ENCODE measurements at regions not wholly inside any gene's neighbourhood (a gene's known extent, or its start where the extent isn't known, plus 50 kb on each side); places are given as distances from the start of the nearest gene placed in this dataset.

- no peaks in the 10 kb centered on the region for H3K9me3 ChIP-seq (ENCODE audit: low read depth)
- WGBS, 2 experiments (ENCODE audit: low coverage in 1 of 2, low lambda C conversion rate in 2 of 2, missing lambda C conversion rate in 2 of 2), result 62% methylated on average over 5 of the region's 5 CpGs
- no peak for DNase-seq
- H3K27me3 ChIP-seq (replicated peaks; ENCODE audit: insufficient read depth), result peaks cover 23% of the 10 kb centered on the region; the same call in 1 of the 2 replicates
- no peaks in the 10 kb centered on the region for H3K4me1 ChIP-seq (ENCODE audit: insufficient read depth)
- in situ Hi-C loops (cut with MboI), result no loop called here
- no peak overlapping the region for H3K4me2 ChIP-seq (ENCODE audit: unreplicated experiment)
- H3K36me3 ChIP-seq (ENCODE audit: low read depth), result no peaks in the 10 kb centered on the region
- no peaks in the 10 kb centered on the region for H3K79me2 ChIP-seq (ENCODE audit: insufficient read depth)
- no peak overlapping the region for H3K9ac ChIP-seq
- TF ChIP-seq EZH2 (IDR thresholded peaks at IDR 0.05; ENCODE audit: insufficient read depth, poor library complexity, severe bottlenecking) (no peak), EZH2phosphoT487 (IDR thresholded peaks at IDR 0.05; ENCODE audit: insufficient read depth, low read depth) (no peak)
- no peak overlapping the region for H2AFZ ChIP-seq
- no peaks in the 10 kb centered on the region for H3K9me2 ChIP-seq (ENCODE audit: insufficient read depth)
- no peaks in the 10 kb centered on the region for H4K20me1 ChIP-seq (ENCODE audit: insufficient read depth)
- no peak overlapping the region for H3K4me3 ChIP-seq
- no peak overlapping the region for H3K27ac ChIP-seq
- H3F3A ChIP-seq (ENCODE audit: insufficient read depth), result no peaks in the 10 kb centered on the region
Measured at GRCh38 chr11:120035756-120036155, 102.2 kb downstream of the TRIM29 start.

GRCh38 chr11:120034881-120035630 lies 102.9 kb downstream of the TRIM29 start:
- H3K9me3 ChIP-seq (ENCODE audit: low read depth), result no peaks in the 10 kb centered on the region
- H3F3A ChIP-seq (ENCODE audit: insufficient read depth), result no peaks in the 10 kb centered on the region
- peaks cover 20% of the 10 kb centered on the region; the same call in 1 of the 2 replicates for H3K27me3 ChIP-seq (replicated peaks; ENCODE audit: insufficient read depth)
- H3K4me3 ChIP-seq, result no peak overlapping the region
- no peak for TF ChIP-seq EZH2 (IDR thresholded peaks at IDR 0.05; ENCODE audit: insufficient read depth, poor library complexity, severe bottlenecking)
- no peak for TF ChIP-seq EZH2phosphoT487 (IDR thresholded peaks at IDR 0.05; ENCODE audit: insufficient read depth, low read depth)
- 46 to 49% methylated on average over 9 of the region's 9 CpGs for WGBS, 2 experiments (ENCODE audit: low coverage in 1 of 2, low lambda C conversion rate in 2 of 2, missing lambda C conversion rate in 2 of 2)
- H2AFZ ChIP-seq, result no peak overlapping the region
- H3K4me1 ChIP-seq (ENCODE audit: insufficient read depth), result no peaks in the 10 kb centered on the region
- no peaks in the 10 kb centered on the region for H3K79me2 ChIP-seq (ENCODE audit: insufficient read depth)
- H3K9me2 ChIP-seq (ENCODE audit: insufficient read depth), result no peaks in the 10 kb centered on the region
- no peak for DNase-seq
- no peak overlapping the region for H3K4me2 ChIP-seq (ENCODE audit: unreplicated experiment)
- H3K36me3 ChIP-seq (ENCODE audit: low read depth), result no peaks in the 10 kb centered on the region
- in situ Hi-C loops (cut with MboI), result no loop called here
- H3K9ac ChIP-seq, result no peak overlapping the region
- H4K20me1 ChIP-seq (ENCODE audit: insufficient read depth), result no peaks in the 10 kb centered on the region
- H3K27ac ChIP-seq, result no peak overlapping the region

- Histone ChIP-seq H3K27ac (no peak overlapping the region), H2AFZ (no peak overlapping the region), H3K9me2 (ENCODE audit: insufficient read depth) (no peaks in the 10 kb centered on the region), H3K9me3 (ENCODE audit: low read depth) (no peaks in the 10 kb centered on the region), H3F3A (ENCODE audit: insufficient read depth) (no peaks in the 10 kb centered on the region), H3K4me2 (ENCODE audit: unreplicated experiment) (no peak overlapping the region), H4K20me1 (ENCODE audit: insufficient read depth) (no peaks in the 10 kb centered on the region), H3K79me2 (ENCODE audit: insufficient read depth) (no peaks in the 10 kb centered on the region), H3K27me3 (replicated peaks; ENCODE audit: insufficient read depth) (peaks cover 20% of the 10 kb centered on the region; the same call in 1 of the 2 replicates), H3K4me1 (ENCODE audit: insufficient read depth) (no peaks in the 10 kb centered on the region), H3K4me3 (no peak overlapping the region), H3K9ac (no peak overlapping the region), H3K36me3 (ENCODE audit: low read depth) (no peaks in the 10 kb centered on the region)
- no peak for TF ChIP-seq EZH2 (IDR thresholded peaks at IDR 0.05; ENCODE audit: insufficient read depth, poor library complexity, severe bottlenecking)
- no peak for TF ChIP-seq EZH2phosphoT487 (IDR thresholded peaks at IDR 0.05; ENCODE audit: insufficient read depth, low read depth)
- 70 to 75% methylated on average over 9 of the region's 9 CpGs for WGBS, 2 experiments (ENCODE audit: low coverage in 1 of 2, low lambda C conversion rate in 2 of 2, missing lambda C conversion rate in 2 of 2)
- no peak for DNase-seq
- in situ Hi-C loops (cut with MboI), result no loop called here
Measured at GRCh38 chr11:120034176-120034875, 103.6 kb downstream of the TRIM29 start.

GRCh38 chr11:120032766-120033390 lies 105.0 kb downstream of the TRIM29 start:
- Histone ChIP-seq H3K36me3 (ENCODE audit: low read depth) (no peaks in the 10 kb centered on the region), H4K20me1 (ENCODE audit: insufficient read depth) (no peaks in the 10 kb centered on the region), H3K27ac (no peak overlapping the region), H3K4me3 (no peak overlapping the region), H3K4me2 (ENCODE audit: unreplicated experiment) (no peak overlapping the region), H3F3A (ENCODE audit: insufficient read depth) (no peaks in the 10 kb centered on the region), H3K9ac (no peak overlapping the region), H3K79me2 (ENCODE audit: insufficient read depth) (no peaks in the 10 kb centered on the region), H3K4me1 (ENCODE audit: insufficient read depth) (no peaks in the 10 kb centered on the region), H3K27me3 (replicated peaks; ENCODE audit: insufficient read depth) (peaks cover 15% of the 10 kb centered on the region), H3K9me3 (ENCODE audit: low read depth) (no peaks in the 10 kb centered on the region), H3K9me2 (ENCODE audit: insufficient read depth) (no peaks in the 10 kb centered on the region), H2AFZ (no peak overlapping the region)
- TF ChIP-seq EZH2phosphoT487 (IDR thresholded peaks at IDR 0.05; ENCODE audit: insufficient read depth, low read depth) (no peak), EZH2 (IDR thresholded peaks at IDR 0.05; ENCODE audit: insufficient read depth, poor library complexity, severe bottlenecking) (no peak)
- WGBS, 2 experiments (ENCODE audit: low coverage in 1 of 2, low lambda C conversion rate in 2 of 2, missing lambda C conversion rate in 2 of 2), result 29 to 37% methylated on average over 3 to 10 of the region's 10 CpGs
- no peak for DNase-seq
- in situ Hi-C loops (cut with MboI), result no loop called here

Measured in GM23248 (cell line).